H1 (cell line): ENCODE measurements at regions not wholly inside any gene's neighbourhood (a gene's known extent, or its start where the extent isn't known, plus 50 kb on each side); places are given as distances from the start of the nearest gene placed in this dataset.

Experiments used
- FOSL1 ChIP-seq: IDR thresholded peaks from 2 replicates; pipeline ENCODE4 v1.6.1; 2011; ENCODE audit warnings: mild to moderate bottlenecking, low read depth, low read length, moderate library complexity; ENCODE audit not compliant: insufficient read depth
- KDM1A ChIP-seq: fragments of 200-600, 300-600 bp; sonication (generic); IDR thresholded peaks from 2 replicates; pipeline ENCODE4 v1.7.1; 2016; ENCODE audit warnings: mild to moderate bottlenecking, low read length, borderline replicate concordance
- SP1 ChIP-seq: IDR thresholded peaks from 2 replicates; pipeline ENCODE4 v1.6.1; 2011; ENCODE audit warnings: low read depth, low read length
- SP2 ChIP-seq: IDR thresholded peaks from 2 replicates; pipeline ENCODE4 v1.6.1; 2012; ENCODE audit warnings: mild to moderate bottlenecking, low read length, inconsistent platforms

GRCh38 chr6:156398966-156399365 is 378.2 kb upstream of the ARID1B start (continued):
- no peak for TF ChIP-seq KDM1A
- no peak for TF ChIP-seq SP2
- TF ChIP-seq FOSL1, result no peak
- no peak for TF ChIP-seq SP1
